Loucy (cell line): ENCODE measurements at regions not wholly inside any gene's neighbourhood (a gene's known extent, or its start where the extent isn't known, plus 50 kb on each side); places are given as distances from the start of the nearest gene placed in this dataset.

Source experiments
- CTCF ChIP-seq: fragments of 200-600 bp; sonication (generic); conservative IDR thresholded peaks from 2 replicates; pipeline ENCODE4 v1.5.1; 2014; ENCODE audit warnings: mild to moderate bottlenecking, antibody characterized with exemption, low read length
- EZH2phosphoT487 ChIP-seq: fragments of 200-600 bp; IDR thresholded peaks from 2 replicates; pipeline ENCODE4 v1.6.1; 2018; ENCODE audit warnings: antibody characterized with exemption, mild to moderate bottlenecking, moderate library complexity, borderline replicate concordance

DNA sequence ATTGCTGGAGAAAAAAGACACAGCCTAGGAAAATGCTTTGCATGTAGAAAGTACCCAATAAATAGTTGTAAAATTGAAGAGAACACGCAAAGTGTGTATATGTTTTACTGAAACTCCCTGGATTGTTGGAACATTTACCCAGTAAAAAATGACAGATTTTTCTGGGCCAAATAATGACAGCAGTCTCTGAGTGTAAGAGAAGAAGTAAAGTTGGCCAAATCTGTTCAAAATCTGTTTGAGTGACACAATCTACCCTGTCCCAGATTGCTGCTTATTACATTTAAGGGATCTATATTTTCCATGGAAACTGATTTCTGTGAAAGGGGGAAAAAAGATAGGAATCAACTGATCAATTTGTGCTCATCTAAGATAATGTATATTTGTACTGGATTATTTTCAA, 267.9 kb downstream of the TUSC7 start:
- TF ChIP-seq CTCF (no peak), EZH2phosphoT487 (no peak)
